AG09319 (cell line): ENCODE measurements at regions not wholly inside any gene's neighbourhood (a gene's known extent, or its start where the extent isn't known, plus 50 kb on each side); places are given as distances from the start of the nearest gene placed in this dataset.

Experiments used
- DNase-seq: peaks from one replicate; pipeline ENCODE4 v3.0.0-alpha.2; 2010; ENCODE audit warnings: low read depth; ENCODE audit errors: extremely low read depth
- CTCF ChIP-seq: IDR thresholded peaks from 2 replicates; pipeline ENCODE4 v1.5.1; 2011; ENCODE audit warnings: low read depth, mild to moderate bottlenecking, inconsistent platforms, low read length, moderate library complexity

GRCh38 chr2:145832681-145833080 is 1312.8 kb upstream of the ZEB2 start:
- no peak for DNase-seq
- no peak for TF ChIP-seq CTCF

GRCh38 chr2:145829931-145830330 is 1310.0 kb upstream of the ZEB2 start:
- DNase-seq, result no peak
- no peak for TF ChIP-seq CTCF

- no peak for DNase-seq
- no peak for TF ChIP-seq CTCF
These were observed 1307.3 kb upstream of the ZEB2 start for GRCh38 chr2:145827235-145827634.

GRCh38 chr2:145824384-145824783 is 1304.5 kb upstream of the ZEB2 start:
- no peak for DNase-seq
- TF ChIP-seq CTCF, result no peak

GRCh38 chr2:145822892-145823534 is 1303.1 kb upstream of the ZEB2 start:
- no peak for DNase-seq
- TF ChIP-seq CTCF, result no peak

- no peak for TF ChIP-seq CTCF
- DNase-seq, result no peak
These were observed 1300.7 kb upstream of the ZEB2 start for GRCh38 chr2:145820651-145821050.

- no peak for TF ChIP-seq CTCF
- no peak for DNase-seq
These were observed 1299.1 kb upstream of the ZEB2 start for GRCh38 chr2:145818890-145819504.
